ENCODE measurements at regions not wholly inside any gene's neighbourhood (a gene's known extent, or its start where the extent isn't known, plus 50 kb on each side); places are given as distances from the start of the nearest gene placed in this dataset.

- DNase-seq, result no peak
Measured at GRCh38 chrX:39725928-39726619, 371.7 kb downstream of the BCOR start.

DNA sequence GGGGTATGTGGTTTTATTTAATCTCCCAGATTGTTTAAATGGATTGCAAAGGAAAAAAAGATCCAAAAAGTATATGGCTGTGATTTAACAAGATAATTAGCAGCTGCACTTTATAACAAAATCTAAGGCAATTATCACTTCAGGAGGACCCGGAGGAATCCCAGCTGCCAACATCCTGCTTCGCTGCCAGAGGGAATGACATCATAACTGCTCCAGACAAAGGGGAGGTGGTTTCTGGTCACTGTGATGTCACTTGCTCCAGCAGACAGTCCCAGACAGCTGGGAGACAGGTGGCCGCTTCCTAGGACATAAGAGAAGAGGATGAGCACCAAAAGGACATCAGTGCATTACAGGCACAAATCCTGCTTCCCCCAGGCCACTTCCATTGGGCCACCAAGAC is 371.0 kb downstream of the BCOR start:
- no peak for DNase-seq

DNA sequence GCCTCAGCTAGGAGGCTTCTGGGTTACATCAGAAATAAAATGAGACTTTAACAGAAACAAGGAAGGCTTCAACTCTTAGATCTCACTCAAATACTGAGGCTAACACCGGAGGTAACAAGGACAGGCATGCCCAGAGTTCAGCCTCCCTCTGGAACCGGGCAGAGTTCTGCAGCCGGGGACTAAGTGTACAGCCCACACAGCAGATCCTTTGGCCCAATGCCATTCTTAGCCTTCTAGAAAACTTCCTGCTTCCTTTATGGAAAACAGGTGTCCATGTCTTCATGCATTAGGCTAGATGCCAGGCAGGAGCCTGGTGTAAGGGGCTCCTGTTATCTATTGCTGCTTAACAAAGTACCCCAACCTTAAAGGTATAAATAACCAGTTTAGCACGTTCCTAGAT is 369.7 kb downstream of the BCOR start:
- DNase-seq, result no peak

- peak in 1 of 2 donors; percentile 23 for DNase-seq
Measured at GRCh38 chrX:39728852-39729598, 368.7 kb downstream of the BCOR start.

- DNase-seq, result no peak
Measured at GRCh38 chrX:39729981-39730661, 367.6 kb downstream of the BCOR start.

- DNase-seq, result peak; percentile 6 to 69
Measured at GRCh38 chrX:39730662-39731329, 367.0 kb downstream of the BCOR start.

DNA sequence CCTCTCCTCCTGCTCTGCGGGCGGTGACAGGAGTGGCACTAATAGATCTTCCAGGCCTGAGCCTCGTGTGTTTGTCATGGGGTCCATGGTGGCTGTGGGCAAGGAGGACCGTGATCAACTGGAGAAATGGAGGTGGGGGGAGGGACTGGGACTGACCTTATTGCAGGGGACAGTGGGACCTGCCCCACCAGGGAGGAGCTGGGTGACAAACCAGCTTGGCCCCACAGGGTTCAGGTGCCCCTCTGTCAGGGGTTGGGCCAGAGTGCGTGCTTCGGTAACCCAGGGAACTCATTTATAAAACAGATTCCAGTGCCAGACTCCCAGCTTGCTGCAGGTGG is 366.5 kb downstream of the BCOR start:
- DNase-seq, result no peak

GRCh38 chrX:39731735-39732134 is 366.0 kb downstream of the BCOR start:
- no peak for DNase-seq

- DNase-seq, result no peak
Measured at GRCh38 chrX:39733745-39734144, 364.0 kb downstream of the BCOR start.

GRCh38 chrX:39734174-39734776 is 363.5 kb downstream of the BCOR start:
- no peak for DNase-seq

GRCh38 chrX:39736216-39737211 is 361.2 kb downstream of the BCOR start:
- peak in 1 of 2 donors; percentile 71 for DNase-seq

- DNase-seq, result no peak
Measured at GRCh38 chrX:39739585-39739984, 358.2 kb downstream of the BCOR start.

GRCh38 chrX:39740078-39740477 is 357.7 kb downstream of the BCOR start:
- DNase-seq, result no peak

DNA sequence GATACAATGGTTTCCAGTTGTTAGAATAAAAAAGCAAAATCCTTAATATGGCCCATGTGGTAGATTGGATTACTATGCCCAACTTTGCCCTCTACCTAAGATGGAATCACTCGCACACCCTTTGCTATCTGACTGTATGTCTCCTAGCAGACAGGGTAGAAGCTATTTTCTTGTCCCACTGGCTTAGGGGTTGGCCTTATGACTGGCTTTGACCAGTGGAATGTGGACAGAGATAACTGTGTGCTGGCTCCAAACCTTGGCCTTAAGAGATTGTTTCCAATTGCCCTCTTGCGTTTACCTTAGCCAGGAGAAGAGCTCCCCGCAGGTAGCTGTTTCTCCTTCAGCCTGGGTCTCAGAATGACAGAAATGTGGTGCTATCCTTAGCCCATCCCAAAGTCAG is 355.9 kb downstream of the BCOR start:
- DNase-seq, result no peak

DNA sequence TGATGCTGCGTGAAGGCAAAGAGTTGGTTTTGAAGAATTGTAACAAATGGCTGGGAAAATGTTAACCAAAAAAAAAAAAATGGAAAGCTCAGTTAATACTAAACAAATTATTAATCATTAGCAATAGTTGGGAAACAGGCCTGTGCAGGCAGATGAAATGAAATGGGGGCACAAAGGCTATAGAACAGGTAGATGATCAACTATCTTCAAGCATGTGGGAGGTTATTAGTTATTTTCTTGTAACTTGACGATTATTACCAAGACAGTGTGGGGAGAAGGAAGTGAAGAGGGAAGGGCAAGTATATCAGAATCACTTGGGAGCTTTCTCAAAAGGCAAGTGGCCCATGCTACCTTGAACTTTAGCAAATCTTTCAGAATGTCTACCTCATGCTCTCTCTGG is 351.9 kb downstream of the BCOR start:
- no peak for DNase-seq

DNA sequence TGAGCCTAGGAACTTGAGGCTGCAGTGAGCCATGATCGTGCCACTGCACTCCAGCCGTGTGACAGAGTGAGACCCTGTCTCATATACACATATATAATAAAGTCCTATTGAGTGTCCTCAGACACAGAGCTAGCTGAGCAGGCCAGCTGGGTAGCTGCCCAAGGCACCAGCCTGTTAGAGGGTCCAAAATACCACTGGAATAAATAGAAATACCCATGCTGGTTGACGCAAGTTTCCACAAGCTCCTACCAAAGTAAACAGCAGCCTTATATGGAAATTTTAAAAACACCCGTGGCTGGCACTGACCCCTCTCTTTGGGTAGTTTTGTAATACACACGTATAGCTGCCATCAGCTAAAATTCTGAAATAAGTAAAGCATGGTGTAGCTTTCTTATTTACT is 348.6 kb downstream of the BCOR start:
- DNase-seq, result no peak

GRCh38 chrX:39749728-39750127 is 348.0 kb downstream of the BCOR start:
- no peak for DNase-seq

GRCh38 chrX:39750256-39750790 is 347.4 kb downstream of the BCOR start:
- no peak for DNase-seq

- DNase-seq, result no peak
Measured at GRCh38 chrX:39750848-39751247, 346.9 kb downstream of the BCOR start.

DNA sequence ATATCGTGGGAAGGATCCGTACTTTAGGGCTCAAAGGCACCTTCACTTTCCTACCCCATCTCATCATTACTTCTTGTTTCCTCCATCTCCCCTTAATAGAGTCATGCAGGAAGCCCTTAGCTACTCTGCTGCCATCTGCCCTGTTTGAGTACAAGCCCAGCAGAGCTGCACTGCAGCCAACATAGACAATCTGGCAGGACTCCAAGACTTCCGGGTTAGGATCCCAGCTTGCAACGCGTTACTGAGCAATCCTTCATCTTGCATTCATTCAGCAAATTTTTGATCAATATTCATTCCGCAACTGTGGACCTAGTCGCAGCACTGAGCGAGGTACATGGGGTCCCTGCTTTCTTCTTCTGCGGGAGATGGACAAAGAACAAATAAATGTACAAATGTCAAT is 344.9 kb downstream of the BCOR start:
- DNase-seq, result no peak

GRCh38 chrX:39753293-39753996 is 344.3 kb downstream of the BCOR start:
- no peak for DNase-seq

All from bone marrow (tissue), 2 donors.